GM19372 (cell line): ENCODE measurements at regions not wholly inside any gene's neighbourhood (a gene's known extent, or its start where the extent isn't known, plus 50 kb on each side); places are given as distances from the start of the nearest gene placed in this dataset.
"Not testable (repeated sequence)": the region's sequence is repeated elsewhere in the genome, so short reads cannot be mapped to it uniquely, and the experiment has no call there.

Source experiments
- ATAC-seq: cut with Tn5 transposase; IDR thresholded peaks from one replicate; pipeline ENCODE4 v1.9.1; 2021; ENCODE audit warnings: mild to moderate bottlenecking, low read depth, moderate library complexity; ENCODE audit not compliant: unreplicated experiment

DNA sequence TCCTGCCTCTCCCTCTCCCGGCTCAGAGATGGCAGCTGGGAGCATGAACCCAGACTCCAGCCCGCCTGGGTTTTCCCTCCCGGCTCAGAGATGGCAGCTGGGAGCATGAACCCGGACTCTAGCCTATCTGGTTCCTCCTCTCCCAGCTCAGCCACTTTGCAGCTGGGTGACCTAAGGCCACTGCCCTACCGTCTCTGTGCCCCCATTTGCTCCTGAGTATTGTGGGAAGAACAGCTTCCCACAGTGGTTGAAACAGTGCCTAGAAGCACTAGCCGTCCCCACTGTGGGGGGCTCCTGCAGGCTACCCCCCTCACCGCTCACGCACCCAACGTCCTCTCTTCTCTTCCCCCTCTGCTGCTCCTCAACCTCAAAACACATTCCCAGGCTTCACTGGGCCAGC lies 99.9 kb upstream of the GSE1 start:
- ATAC-seq: no peak

DNA sequence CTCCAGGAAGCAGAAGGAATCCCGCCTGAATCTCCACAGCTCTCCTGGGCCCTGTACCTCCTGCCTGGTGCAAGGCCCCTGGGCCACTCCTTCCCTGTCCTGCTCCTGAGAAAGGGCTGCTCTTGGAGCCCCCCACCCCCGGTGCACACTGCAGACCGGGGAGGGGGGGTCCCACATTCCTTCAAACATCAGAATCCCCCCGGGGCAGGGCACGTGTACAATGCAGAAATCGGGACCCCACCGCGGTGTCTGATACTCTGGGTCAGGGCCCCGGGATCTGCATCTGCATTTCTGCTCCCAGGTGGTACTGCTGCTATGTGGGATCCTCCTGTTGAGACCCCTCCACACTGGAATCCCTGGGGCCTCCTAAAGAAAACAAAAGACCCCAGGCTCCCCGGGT lies 99.5 kb upstream of the GSE1 start:
- no peak for ATAC-seq

DNA sequence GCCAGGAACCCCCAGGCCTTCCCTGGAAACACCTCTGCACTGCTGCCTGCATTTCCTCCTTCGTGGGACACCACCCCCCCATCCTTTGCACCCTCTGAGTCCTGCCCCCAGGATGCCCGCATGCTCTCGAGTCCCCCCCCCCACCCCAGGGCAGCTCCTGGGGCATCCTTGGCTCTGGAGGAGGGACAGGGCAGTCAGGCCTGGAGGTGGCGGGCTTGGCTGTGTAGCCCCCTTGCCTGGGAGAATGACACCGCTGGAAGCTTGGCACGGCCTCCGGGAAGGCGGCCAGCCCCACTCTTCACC lies 98.9 kb upstream of the GSE1 start:
- no peak for ATAC-seq

DNA sequence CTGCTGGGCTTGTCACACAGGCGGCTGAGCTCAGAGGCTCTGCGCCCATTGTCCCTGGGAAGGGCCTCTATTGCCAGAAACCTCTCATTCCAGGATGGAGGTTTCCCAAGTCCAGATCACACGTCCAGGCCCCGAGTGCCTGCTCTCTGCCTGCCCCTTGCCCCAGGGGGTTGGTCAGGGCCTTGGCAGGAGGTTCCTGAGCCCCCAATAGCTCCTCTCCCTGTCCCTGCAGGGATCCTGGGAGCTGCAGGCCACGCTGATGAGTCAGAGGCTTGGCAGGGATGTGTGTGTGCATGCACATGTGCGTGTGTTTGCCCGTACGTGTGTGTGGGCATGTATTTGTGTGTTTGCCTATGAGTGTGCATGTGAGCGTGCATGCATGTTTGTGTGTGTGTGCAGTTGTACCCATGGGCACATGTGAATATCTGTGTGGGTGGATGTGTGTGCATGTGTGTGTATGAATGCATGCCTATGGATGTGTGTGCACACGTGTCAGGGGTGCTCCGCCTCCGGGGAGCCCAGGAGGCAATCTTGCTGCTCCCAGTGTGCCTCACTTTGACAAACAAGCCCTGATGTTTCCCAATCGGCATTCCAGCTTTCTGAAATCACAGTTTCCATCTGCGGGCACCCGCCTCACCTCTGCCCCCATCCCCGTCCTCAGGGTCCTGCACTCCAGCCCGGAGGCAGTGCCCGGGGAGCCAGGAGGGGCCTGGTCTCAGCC lies 98.4 kb upstream of the GSE1 start:
- ATAC-seq: no peak

DNA sequence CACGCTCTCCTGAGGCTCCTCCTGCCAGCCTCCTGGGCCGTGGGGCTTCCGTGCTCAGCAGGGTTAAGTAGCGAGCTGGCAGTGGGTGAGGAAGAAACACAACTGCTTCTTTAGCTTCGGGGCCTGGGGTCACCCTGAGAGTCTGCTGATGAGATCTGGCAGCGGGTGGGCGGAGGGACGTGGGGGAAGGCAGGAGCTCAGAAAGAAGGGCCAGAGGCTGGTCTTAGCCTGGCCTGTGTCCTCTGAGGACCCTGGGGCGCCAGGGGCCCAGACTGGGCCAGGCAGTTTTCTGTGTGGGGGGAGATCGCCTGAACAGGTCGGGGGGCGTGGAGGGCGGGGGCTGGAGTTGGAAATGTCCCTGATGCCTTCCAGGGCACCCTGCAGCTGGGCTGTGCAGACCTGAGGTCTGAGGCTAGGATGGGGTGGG lies 97.8 kb upstream of the GSE1 start:
- no peak for ATAC-seq

DNA sequence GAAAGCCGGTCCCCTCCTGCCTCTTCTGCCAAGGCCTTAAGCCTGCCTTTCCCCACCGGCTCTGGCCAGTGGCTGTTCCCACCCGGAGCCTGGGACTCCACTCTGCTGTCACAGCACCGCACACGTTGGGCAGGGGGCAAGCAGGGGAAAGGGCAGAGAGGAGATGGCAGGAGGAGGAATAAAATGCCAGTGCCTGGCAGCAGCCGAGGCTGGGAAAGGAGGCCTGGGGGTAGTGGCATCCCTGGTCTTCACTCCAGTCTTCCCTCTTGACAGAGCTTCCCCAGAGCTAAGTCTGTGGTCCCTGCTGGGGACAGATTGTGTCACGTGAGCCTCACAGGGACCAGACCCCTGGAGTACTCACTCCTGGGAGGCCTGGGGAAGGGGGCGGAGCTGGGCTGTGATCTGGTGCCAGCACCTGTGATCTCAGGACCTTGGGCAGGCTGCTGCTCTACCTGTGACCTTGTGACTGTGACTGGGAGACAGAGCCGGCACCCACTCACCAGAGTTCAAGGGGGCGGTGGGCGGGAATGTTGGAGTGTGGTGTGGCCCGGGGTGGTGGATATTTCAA lies 97.2 kb upstream of the GSE1 start:
- no peak for ATAC-seq

DNA sequence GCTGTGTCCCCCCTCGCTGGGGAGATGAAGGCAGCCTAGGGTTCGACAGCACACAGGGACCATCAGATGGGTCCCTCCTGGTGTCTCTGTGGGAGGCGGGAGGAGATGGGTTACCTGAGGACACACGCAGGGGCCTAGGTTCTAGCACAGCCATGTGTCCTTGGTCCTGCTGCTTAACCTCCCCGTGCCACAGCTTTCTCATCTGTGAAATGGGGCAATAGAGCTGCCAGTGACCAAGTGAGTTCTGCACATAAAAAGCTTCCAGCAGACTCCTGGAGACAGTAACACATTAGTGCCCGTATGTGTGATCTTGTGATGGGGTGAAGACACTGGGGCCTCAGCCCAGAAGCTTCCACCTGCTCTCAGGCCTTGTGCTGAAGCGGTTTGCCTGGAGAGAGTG lies 96.0 kb upstream of the GSE1 start:
- no peak for ATAC-seq

DNA sequence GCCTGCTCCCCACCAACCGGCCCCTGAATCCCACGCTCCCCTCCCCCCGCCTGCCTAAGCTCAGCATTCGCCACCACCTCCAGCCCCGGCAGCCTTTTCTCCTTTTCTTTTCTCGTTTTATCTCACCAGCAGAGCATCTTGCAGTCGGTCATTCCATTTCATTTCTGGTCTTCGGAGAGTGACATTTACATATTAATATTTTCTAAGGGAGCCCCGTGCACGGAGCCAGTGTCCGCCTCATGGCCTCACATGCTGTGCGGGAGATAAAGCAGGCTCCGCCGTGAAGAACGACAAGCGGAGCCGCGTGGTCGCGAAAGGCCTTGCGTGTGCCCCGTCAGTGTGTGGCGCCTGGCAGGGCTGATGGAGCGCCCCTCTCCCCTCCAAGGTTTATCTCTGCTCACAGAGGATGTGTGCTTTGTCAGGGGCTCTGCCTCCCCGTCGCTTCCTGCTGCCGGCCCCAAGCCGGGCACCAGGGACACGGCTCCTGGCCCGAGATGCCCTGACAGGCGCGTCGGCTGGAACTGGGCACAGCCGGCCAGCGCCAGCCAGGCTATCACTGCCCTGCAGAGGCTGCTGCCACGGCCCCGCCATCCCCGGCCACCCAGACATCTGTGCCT lies 95.5 kb upstream of the GSE1 start:
- no peak for ATAC-seq

DNA sequence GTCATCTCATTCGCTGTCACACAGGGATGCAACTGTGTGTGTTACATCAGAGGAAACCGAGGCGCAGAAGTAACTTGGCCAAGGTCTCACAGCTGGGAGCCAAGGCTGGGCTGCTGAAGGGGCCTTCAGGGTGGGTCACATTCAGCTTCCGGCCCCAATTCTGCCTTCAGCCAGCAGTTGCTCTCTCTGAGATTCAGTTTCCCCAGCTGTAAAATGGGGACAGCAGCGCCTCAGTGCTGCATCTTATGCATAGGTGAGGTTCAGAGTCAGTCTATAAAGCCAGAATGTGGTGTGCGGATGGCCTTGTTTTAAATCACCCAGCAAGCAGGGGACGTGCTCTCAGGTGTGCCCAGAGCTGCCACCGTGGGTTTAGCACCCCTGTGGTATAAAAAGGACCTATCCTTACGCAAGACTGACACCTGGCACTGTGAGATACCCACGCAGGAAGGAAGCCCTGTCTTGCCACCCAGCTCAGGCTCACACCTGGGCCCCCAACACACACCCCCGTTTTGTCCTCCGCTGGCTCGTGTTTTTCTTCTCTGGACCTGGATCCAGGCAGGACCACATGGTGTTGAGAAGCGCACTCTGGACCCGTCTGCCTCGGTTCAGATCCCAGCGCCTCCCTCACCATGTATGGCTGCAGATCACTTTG lies 94.6 kb upstream of the GSE1 start:
- no peak for ATAC-seq

DNA sequence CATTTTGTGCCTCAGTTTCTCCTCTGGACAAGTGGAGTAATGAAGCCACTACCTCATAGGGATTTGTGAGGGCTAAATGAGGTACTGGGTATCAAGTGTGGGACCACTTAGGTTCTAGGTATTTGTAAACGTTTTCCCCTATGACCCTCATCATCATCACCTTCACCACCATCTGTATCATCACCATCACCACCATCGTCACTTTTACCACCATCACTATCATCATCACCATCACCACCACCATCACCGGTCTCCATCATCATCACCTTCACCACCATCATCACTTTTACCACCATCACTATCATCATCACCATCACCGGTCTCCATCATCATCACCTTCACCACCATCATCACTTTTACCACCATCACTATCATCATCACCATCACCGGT lies 94.1 kb upstream of the GSE1 start:
- ATAC-seq: not testable (repeated sequence)

DNA sequence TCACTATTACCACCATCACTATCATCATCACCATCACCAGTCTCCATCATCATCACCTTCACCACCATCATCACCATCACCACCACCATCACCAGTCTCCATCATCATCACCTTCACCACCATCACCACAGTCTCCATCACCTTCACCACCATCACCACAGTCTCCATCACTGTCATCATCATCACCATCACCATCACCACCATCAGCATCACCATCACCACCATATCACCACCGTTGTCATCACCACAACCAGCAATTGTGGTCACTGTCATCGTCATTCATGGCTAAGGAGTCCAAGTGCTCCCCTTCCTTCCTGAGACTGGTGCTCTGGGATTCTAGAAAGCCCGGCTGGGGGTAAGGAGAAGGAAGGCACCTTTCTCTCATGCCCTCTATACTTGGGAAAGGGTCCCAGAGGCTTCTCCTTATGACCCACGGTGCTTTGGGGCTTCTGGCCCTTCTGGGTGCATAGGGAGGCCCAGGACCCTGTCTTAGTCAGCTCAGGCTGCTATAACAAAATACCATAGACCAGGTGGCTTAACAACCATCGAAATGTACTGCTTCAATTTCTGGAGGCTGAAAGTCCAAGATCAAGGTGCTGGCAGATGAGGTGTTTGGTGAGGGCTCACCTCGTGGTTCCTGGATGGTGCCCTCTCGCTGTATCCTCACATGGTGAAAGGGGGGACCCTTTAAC lies 93.4 kb upstream of the GSE1 start:
- ATAC-seq: no peak

DNA sequence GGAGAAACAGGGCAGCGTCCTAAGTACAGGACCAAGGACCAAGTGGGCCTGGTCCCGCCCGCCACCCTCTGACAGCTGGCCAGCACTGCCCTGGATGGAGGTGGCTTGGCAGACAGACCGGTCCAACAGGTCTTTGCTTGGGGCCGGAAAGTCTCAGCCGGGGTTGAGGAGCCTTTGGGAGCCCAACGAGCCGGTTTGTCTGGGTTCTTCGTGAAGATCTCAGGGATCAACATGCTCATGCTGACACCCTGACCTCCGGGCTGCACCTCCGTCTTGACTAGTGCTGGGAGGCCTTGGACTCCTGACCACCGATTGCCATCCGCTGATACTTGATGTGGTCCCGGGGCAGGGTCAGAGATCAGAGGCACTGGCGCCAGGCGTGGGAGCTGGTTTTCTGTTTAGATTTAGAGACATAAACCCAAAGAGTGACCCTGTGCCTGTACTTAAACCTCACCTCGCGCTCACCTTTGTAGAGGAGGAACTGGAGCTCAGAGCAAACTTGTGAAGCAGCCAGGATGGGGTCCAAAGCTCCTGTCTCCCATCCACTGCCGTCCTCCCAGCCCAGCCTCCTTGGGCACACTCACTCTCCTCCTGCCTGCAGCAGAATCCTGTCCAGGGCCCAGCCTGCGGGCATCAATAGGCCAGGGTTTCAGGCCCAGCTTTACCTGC lies 92.1 kb upstream of the GSE1 start:
- no peak for ATAC-seq

DNA sequence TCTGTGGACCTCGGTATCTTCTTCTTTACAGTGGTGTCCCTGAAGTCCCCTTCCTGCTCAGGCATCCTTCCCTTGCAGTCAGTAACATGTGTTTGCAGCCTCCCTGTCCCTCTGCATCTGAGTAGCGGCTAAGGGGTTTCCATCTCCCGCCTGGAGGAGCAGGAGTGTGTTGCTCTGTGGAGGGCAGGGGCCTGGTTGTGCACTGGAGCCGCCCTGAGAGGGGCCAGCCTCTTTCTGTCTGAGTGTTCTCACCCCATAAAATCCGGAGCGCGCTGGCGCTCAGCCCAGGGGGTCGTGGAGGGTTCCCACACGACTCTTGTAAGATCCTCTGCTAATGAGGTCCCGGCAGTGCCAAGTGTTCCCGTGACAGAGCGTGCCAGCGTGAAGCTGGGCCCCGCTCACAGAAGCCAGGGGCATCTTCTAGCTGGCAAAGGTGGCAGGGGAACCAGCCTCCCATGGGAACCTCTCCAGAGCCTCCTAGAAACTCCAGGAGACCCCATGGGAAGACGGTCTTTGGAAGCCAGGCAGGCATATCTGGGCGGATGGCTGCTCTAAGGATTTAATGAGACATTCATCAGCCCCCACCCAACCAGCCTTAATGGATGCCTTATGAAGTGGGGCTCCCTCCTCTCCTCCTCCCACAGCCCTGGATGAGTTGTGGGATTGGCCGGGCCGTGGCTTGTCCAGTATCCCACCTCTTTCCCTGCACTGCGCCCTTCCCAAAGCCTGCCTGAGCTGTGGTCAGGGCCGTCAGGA lies 91.4 kb upstream of the GSE1 start:
- ATAC-seq: no peak

DNA sequence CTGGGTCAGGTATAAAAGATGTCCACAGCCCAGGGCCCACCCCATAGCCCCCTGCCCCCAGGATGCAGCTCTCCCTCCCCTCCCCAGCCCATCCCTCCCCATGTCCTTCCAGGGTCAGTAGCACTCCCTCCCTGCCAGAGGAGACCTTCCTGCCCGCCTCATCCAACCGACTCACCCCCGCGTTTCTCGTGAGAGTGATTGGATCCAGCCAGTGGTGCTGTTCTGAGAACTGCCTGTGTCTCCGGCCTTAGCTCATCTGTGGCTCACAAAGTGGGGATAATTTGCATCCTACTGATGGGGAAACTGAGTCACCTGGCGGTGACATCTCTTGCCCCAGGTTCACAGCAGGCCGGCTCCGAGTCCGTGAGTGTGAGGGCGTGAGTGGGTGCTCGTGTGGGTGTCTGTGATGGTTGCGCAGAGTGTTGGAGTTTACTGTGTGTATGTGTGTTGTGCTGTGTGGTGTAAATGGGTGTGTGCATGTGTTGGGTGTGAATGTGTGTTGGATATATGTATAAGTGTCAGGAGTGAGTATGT lies 90.7 kb upstream of the GSE1 start:
- ATAC-seq: no peak

DNA sequence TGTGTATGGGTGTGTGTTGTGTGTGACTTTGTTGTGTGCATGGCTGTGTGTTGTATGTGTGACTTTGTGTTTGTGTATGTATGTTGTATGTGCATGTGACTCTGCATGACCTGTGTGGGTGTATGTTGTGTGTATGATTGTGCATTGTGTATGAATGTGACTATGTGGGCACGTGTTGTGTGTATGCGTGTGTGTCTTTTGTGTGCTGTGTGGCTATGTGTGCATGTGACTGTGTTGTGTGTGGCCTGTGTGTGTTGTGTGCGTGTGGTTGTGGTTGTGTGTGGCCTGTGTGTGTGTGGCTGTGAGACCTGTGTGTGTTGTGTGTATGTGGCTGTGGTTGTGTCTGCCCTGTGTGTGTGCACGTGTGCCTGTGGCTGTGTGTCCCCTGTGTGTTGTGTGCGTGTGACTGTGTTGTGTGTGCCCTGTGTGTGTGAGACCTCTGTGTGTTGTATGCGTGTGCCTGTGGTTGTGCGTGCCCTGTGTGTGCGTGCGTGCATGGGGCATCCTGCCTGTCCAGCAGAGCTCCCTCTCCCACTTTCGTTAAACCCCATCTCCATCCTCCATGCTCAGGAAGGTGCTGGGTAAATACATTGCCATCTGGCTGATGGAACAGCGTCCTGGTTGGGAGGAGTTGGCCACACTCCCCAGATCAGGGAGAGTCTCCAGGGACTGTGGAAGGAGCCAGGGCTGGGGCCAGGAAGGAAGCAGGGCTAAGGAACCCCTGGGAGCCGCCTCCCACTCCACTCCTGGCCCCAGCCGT lies 90.1 kb upstream of the GSE1 start:
- ATAC-seq: no peak

DNA sequence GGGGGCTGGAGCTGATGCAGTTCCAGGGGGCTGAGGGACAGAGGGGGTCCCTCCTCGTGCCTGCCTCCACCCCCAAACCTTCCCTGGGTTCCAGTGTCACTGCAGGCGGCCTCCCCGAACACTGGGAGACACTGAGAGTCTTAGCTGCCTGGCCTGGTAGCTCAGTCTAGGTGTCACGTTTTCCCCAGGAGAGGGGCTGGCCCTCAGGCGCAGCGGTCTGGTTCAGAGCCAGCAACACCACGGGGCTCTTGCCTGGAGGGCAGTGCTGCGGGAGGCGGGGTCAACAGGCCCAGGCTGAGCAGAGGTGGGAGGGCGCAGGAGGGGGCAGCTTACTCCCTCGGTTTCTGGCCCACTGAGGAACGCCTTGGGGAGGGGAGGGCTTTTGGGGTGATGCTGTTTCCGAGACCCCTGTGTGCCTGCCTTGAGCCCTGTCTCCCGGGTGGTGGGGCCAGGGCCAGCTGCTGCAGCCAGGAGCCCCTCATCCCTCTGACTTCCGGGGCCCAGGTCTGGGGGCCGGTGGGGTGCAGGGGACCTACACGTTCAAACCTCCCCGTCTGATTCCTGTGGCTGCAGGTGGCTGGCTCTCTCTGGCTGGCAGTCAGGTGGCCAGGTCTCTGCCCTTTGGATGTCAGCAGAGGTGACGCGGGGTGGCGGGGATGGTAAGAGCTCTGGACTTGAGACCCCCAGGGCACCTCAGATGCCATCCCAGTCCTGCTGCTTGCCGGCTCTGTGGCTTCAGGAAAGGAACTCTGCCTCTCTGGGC lies 89.3 kb upstream of the GSE1 start:
- ATAC-seq: no peak

DNA sequence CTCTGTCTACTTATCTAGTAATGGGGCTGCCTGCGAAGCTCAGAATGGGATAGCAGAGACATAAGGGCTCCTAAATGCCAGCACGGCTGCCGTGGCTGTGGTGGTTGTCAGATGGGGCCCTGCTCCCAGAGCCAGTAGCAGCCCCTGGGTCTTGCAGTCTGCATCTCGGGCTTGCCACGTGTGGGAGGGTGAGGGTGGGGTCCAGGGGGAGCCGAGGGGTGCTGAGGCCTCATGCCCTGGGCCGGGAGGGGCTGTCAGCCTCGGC lies 88.8 kb upstream of the GSE1 start:
- ATAC-seq: no peak

DNA sequence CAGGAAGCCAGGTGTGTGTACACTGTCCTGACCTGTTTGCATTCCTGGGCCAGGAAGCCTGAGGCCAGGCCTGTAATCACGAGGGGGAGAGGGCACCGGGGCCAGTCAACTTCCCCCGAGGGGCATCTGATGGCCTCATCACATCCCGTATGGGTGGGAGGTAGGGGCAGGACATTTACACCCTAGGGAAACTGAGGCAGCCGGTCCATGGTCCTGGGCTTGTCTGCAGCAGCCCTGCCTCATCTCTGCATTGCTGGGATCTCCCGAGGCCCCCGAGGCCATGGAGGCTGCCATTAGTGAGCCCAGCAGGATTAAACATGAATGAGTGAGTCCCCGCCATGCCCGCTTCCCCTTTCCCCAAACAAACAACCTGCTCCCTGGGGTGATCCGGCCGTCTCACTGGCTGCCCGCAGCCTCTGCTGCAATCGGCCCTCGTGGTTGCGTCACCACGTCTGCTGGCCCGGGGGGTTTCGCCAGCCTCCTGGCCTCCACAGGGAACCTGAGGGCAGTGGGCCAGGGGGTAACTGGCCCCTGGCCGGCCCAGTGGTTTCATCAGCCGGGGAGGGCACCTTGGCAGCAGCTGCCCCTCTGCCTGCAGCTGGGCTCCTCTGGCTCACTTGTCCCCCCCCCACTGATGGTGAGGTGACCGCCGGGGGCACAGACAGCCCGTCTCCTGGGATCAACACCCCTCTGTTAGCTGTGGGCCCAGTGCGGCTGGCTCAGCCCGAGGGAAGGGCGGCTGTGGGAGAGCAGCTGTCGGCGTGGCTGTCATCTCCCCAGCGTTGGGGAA lies 88.3 kb upstream of the GSE1 start:
- no peak for ATAC-seq
